MM.1S (cell line): ENCODE measurements at regions not wholly inside any gene's neighbourhood (a gene's known extent, or its start where the extent isn't known, plus 50 kb on each side); places are given as distances from the start of the nearest gene placed in this dataset.

Source experiments
- CTCF ChIP-seq: fragments of 300-600 bp; sonication (generic); IDR thresholded peaks from 2 replicates; pipeline ENCODE4 v1.5.1; 2016; ENCODE audit warnings: antibody characterized with exemption, low read length, mixed read lengths
- EZH2 ChIP-seq: fragments of 300-600 bp; sonication (generic); optimal IDR thresholded peaks from 2 replicates; pipeline ENCODE3; 2017; ENCODE audit warnings: low read depth, mild to moderate bottlenecking, antibody characterized with exemption, low read length, mixed read lengths

DNA sequence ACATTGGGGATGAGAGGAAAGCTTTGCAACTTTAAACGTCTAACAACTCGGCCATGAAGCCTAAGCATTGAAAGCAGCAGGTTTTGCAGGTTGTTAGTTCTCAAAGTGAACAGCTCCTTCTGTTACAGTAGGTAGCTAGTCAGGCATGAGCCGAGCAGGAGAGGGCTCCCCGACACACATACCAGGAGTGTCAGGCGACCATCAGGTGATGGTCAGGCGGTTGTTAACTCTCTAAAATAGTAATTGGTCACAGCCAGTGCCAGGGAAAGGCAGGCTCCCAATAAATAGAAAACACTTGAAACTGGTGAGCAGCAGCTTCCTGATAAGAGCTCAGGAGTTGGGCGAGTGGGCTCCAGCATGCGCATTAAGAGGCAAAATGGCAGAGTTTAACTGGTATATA is 53.5 kb upstream of the DAPL1 start:
- no peak for TF ChIP-seq CTCF
- TF ChIP-seq EZH2: no peak
